GM18870 (cell line): ENCODE measurements at regions not wholly inside any gene's neighbourhood (a gene's known extent, or its start where the extent isn't known, plus 50 kb on each side); places are given as distances from the start of the nearest gene placed in this dataset.
"Not testable (repeated sequence)": the region's sequence is repeated elsewhere in the genome, so short reads cannot be mapped to it uniquely, and the experiment has no call there.

Source experiments
- ATAC-seq: cut with Tn5 transposase; IDR thresholded peaks from one replicate; pipeline ENCODE4 v1.9.1; 2021; ENCODE audit warnings: moderate library complexity; ENCODE audit not compliant: unreplicated experiment

GRCh38 chr17:62159994-62160393 lies 94.9 kb upstream of the MED13 start:
- no peak for ATAC-seq

DNA sequence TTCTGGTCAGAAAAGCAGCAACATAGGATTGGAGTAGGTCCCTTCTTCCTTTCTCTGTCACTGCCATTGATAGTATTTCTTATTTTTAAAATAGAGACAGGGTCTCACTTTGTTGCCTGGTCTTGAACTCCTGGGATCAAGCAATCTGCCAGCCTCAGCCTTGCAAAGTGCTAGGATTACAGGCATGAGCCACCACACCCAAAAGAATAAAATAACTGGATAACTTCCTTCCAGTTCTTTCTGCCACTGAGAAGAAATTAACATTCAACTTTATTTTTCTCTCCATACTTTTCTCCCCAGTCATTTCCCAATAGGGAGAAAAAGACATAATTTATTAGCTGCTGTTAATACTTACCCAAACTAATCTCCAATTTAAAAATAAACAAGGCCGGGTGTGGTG lies 91.9 kb upstream of the MED13 start:
- ATAC-seq: no peak

DNA sequence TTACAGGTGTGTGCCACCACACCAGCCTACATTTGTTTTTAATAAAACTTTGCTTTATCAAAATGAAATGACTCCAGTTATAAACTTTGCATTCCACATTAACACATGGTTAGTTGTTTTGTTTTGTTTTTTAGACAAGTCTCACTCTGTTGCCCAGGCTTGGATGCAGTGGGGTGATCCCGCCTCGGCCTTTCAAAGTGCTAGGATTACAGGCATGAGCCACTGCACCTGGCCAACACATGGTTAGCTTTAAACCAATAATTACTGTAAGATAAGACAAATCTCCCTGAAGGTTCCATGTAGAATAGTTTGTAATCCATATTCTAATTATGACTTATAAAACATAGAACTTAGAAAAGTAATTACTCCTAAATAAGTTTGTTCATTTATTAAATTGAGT lies 89.8 kb upstream of the MED13 start:
- ATAC-seq: no peak

DNA sequence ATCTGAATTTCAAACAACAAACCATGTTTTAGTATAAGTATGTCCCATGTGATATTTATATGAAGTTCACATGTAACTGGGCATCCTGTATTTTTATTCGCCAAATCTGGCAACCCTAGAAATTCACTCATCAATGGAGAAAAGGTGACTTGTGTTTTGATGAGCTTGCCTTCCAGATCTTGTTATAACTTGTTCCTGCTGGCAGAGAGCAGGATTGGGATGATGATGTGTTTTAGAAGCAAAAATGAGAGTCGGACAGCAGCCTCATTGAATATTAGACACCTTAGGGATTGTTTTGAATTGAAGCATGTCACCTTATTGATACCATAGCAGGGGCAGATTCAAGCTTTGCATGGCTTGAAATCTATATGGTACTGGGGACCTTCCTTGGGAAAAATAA lies 85.4 kb upstream of the MED13 start:
- ATAC-seq: no peak

- ATAC-seq: no peak
Measured at GRCh38 chr17:62149961-62150360, 84.9 kb upstream of the MED13 start.

DNA sequence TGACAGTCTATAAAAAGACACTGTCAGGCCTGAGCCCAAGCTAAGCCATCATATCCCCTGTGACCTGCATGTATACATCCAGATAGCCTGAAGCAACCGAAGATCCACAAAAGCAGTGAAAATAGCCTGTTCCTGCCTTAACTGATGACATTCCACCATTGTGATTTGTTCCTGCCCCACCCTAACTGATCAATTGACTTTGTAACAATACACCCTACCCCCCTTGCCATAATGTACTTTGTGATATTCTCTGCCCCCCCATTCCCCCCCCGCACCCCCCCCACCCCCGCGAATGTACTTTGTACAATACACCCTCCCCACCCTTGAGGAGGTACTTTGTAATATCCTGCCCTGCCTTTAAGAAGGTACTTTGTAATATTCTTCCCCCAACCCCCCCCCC lies 82.2 kb upstream of the MED13 start:
- ATAC-seq: no peak

DNA sequence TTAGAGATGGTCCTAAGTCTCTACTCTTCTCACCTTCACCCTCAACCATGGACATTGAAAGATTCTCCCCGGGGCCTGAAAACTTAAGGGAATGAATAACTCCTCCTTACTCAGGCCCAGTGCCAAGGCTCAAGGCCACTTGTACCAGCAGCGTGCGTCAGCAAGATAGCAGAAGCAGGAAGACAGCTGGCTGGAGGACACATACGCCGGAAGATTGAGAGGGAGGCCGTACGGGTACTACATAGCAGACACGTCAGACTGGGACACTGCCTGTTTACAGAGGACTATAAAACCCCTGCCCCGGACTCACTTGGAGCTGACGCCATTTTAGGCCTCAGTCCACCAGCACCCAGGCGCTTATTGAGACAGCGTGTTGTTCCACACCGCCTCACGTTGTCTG lies 75.8 kb upstream of the MED13 start:
- no peak for ATAC-seq

DNA sequence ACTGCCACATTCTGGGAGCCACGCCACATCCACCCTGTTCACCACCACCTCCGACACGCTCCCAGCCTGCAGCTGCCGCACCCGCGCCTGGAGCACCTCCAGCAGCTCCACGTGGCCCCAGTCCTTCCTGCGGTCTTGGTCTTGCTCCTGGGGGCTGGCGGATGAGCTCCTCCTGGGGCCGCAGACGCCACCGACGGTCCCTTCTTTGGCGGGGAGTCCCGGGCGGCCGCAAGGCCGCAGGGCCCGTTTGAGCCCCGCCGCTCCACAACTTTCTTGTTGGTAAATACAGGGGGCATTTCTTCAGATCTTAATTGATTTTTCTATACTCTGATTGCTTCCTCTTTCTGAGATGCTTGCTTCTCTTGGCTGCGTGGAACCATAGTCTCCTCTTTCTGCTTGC lies 75.3 kb upstream of the MED13 start:
- ATAC-seq: no peak

DNA sequence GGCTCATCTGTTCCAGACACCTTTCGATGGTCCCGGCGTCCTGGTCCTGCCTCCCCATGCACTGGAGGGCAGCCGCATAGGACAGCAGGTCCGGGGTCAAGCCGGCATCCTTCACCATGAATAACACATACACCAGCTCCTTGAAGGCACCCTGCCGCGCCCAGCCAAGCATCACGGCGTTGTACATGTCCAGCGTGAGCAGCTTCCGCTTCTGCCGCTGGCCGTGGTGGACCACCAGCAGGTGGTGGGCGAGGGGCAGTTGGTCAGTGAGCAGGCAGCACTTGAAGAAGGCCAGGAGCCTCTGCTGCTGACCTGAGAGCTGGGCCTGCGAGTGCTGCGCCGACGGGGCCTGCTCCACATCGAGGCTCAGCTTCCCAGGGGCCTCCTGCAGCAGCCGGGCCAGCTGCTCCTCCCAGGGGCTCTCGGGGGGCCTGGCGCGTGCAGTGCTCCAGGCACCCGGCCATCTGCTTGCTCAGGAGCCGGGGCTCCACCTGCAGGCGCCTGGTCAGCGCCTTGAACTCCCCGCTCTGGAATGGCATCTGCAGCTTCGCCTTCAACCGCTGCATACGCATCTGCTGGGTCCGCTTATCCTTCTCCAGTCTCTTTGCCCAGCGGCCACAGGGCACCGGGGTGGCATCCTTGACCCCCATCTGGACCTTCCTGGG lies 74.7 kb upstream of the MED13 start:
- ATAC-seq: not testable (repeated sequence)

GRCh38 chr17:62139141-62139540 lies 74.1 kb upstream of the MED13 start:
- no peak for ATAC-seq

GRCh38 chr17:62138676-62139121 lies 73.6 kb upstream of the MED13 start:
- ATAC-seq: not testable (repeated sequence)

DNA sequence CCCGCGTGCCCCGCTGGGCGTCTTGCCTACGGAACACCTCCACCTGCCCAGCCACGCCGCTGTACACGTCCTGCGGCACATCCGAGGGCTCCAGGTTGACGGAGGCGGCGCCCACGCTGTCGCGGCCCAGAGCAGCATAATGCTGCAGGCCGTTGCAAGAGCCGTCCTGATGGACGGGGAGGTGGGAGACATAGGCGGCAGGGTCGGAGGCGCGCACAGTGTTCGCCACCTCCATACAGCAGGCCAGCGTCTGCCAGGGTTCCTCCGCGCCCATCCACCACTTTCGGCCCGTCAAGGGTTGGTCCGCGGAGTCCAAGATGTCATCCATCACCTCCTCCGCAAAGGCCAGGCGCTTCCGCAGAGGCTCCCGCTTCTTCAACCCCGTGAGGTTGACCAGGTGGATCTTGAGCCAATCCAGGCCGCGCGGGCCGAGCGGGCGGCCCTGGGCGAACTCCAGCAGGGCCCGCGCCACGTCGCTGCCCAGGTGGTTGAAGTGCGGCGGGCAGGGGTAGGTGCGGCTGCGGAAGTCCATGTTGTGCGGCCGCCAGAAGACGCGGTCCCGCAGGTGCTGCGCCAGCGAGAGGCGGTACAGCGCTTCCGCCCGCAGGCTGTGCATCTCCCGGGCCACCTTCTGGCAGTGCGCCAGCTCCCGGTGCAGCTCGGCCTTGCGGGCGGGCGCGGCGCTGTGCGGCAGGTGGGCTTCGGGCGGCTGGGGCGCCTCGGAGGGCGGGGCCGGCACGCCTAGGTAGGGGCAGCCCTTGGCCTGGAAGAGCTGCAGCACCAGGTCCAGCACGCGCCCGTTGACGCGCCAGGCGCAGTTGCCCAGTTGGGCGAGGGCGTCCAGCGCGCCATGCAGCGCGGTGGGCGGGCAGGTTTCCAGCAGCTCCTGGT lies 72.9 kb upstream of the MED13 start:
- not testable (repeated sequence) for ATAC-seq

DNA sequence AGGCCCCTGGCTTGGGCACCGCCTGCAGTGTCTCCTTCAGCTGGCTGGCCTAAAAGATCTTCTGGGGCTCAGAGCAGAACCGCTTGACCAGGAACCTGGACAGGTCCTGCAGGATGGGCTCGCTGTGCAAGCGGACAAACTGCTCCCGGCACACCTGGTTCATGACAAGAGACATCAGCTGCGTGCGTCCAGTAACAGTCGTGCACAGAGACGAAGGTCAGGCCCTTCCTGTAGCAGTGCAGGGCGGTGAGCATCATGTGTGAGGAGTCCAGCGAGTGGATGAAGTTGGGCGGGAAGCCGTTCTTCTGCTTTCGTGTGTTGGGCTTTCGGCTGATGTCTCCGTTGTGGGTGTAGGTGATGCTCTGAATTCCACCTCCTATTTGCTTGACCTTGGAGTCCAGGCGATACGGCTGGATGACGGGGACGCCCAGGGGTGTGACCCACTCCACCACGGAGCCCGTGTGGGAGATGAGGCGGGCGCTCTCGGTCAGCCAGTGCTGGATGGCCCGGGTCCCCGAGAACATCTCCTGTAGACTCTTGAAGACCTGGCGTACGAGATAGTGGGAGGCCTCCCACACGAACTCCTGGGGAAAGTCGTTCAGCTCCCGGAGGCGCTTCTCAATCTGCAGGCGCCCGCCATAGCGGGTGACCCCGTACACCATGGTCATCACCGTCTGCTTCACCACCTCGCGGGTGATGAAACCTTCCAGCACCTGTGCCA lies 72.1 kb upstream of the MED13 start:
- ATAC-seq: not testable (repeated sequence)

DNA sequence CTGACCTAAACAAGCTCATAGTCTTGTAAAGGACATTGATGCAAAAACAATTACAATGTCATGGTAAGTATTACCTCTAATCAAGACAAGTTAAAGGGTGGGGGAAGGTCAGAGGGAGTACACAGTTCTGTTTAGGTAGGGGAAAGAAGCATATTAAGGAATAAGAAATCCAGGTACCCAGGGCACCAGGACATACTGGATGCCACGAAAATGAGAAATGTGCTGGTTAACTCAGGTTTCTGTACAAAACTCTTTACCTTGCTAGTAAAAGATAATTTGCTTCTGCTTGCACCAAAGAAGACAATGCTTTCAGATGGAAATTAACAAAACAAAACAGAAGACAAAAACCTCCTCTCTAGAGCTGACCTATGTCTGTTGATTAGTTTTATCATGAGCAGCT lies 70.7 kb upstream of the MED13 start:
- ATAC-seq: no peak

DNA sequence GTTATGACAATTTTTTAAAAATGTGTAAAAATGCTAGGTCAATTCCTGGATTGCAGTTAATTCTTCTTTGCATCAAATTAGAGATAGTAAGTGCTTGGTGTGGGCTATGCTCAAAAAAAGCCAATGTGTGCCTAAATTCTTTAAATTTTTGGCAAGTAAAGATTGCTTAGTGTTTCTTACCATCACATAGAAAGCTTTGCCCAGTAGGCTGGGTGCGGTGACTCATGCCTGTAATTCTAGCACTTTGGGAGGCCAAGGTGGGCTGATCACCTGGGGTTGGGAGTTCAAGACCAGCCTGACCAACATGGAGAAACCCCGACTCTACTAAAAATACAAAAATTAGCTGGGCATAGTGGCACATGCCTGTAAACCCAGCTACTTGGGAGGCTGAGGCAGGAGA lies 70.0 kb upstream of the MED13 start:
- ATAC-seq: not testable (repeated sequence)

DNA sequence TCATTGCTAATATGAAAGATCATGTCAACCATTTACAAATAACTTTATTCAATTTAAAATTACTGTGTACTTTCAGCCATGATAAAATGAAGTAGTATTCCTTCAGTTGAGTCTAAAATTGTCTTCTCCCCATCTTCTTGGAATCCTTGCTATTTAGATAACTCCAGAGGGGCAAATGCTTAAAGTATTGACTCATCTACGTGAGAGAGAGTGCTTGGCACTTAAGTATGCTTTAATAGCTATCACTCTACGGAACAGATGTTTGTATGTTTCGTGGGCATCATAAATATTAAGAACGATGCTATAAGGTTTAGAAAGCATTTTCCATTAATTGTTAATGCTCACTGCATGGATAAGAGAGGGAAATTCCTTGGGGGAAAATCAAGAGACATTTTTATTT lies 69.3 kb upstream of the MED13 start:
- no peak for ATAC-seq

DNA sequence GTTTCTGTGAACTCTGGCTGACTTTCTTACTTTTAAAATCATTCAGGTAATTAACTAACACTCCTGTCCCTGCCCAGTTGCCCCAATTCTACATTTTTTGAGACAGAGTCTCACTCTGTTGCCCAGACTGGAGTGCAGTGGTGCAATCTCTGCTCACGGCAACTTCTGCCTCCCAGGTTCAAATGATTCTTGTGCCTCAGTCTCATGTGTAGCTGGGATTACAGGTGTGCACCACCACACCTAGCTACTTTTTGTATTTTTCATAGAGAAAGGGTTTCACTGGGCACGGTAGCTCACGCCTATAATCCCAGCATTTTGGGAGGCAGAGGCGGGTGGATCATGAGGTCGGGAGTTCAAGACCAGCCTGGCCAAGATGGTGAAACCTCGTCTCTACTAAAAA lies 66.2 kb upstream of the MED13 start:
- not testable (repeated sequence) for ATAC-seq

GRCh38 chr17:62130739-62131138 lies 65.7 kb upstream of the MED13 start:
- no peak for ATAC-seq

DNA sequence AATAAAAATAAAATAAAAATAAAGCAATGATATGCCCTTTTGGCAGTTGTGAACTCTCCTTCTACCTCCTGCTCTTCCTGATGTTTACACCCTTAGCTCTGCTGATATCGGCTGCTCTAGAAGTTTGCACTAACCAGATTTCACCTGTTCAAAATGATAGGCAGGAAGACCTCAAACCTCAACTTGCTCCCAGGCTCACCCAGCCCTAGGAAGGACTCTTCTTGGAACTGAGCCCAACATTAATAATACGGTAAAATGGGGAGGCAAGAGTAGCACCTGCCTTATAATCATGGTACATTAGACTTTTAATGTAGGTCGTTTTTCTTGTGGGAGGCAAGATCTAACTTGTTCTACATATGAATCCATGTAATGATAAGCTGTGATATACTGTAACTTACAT lies 61.2 kb upstream of the MED13 start:
- no peak for ATAC-seq

GRCh38 chr17:62125307-62125706 lies 60.2 kb upstream of the MED13 start:
- no peak for ATAC-seq

DNA sequence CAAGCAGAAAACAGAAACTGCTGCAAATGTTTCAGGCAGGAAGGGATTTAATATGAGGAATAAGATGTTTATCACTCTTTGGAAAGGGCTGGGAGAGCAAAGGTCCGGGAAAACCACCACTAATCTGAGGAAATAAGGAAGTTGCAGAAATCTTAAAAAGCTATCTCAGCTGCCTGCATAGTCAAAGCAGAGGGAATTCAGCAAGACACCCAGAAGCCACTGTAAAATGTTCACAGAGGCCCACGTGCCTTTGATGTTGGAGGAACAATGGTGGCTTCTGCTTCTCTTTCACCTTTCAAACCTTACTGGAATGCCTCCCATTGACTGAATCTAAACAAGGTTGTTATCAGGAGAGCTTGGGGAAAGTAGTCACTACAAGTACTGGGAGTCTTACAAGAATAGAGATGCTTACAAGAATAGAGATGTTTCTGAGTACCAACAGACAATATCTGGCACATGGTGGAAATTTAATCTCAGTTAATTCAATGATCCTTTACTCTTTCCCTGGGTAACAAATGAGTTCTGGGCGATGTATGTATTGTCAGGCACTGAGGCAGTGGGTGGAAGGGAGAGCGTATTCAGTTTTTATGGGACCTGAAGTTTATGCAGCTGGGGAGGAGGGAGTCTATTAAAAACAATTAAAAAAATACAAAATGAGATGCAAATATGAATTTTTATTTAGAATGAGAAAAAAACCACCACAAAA lies 56.1 kb upstream of the MED13 start:
- ATAC-seq: no peak
